ENCODE measurements at regions not wholly inside any gene's neighbourhood (a gene's known extent, or its start where the extent isn't known, plus 50 kb on each side); places are given as distances from the start of the nearest gene placed in this dataset.

DNA sequence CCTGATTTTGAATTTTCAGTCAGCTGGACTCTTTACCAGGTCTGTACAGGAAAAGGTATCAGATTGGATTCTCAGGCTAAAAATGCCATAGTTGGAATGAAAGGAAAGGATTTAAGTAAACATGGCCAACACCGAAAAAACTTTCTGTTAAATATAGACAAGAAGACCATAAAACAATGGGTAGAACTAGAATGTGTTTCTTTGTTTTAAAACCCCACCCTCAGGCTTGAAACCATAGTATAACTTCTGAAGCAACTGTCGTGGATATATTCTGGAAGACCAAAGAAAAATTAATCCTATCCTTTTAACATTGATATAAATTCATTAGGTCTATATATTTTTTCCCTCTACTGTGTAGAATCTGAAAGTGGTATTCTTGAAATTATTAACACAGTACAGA is 118.6 kb upstream of the HAPLN1 start:
- ChIA-PET POLR2A (no interaction called here), CTCF (no interaction called here)
- Mint-ChIP-seq H3K27ac (no peak overlapping the region), H3K4me3 (no peak overlapping the region), H3K27me3 (no peaks in the 10 kb centered on the region), H3K4me1 (no peaks in the 10 kb centered on the region), H3K9me3 (ENCODE audit: insufficient read depth) (no peaks in the 10 kb centered on the region)
- Histone ChIP-seq H3K9ac (ENCODE audit: low read length) (no peak overlapping the region), H3K27ac (ENCODE audit: low read length in 2 of 2) (no peak overlapping the region), H3K79me2 (ENCODE audit: control insufficient read depth, insufficient read depth, low read length) (no peaks in the 10 kb centered on the region), H3K27me3 (replicated peaks in 1 of 4; ENCODE audit: control extremely low read depth in 1 of 4, control insufficient read depth in 3 of 4, insufficient read depth in 4 of 4, low read length in 3 of 4) (no peaks in the 10 kb centered on the region), H3K4me3 (ENCODE audit: control extremely low read depth in 1 of 5, extremely low read depth in 1 of 5, insufficient read depth in 1 of 5, low read depth in 2 of 5, low read length in 4 of 5) (no peak overlapping the region), H3K9me3 (ENCODE audit: control extremely low read depth in 1 of 3, control insufficient read depth in 2 of 3, insufficient read depth in 1 of 3, low read length in 2 of 3) (no peaks in the 10 kb centered on the region), H3K4me2 (replicated peaks; ENCODE audit: low read depth, low read length, poor library complexity, severe bottlenecking) (no peak overlapping the region), H3K4me1 (ENCODE audit: control insufficient read depth in 2 of 2, insufficient read depth in 2 of 2, low read length in 2 of 2) (no peaks in the 10 kb centered on the region), H2AFZ (ENCODE audit: insufficient read depth, low read depth, low read length, poor library complexity, severe bottlenecking) (no peak overlapping the region), H4K20me1 (ENCODE audit: control insufficient read depth, insufficient read depth, low read length, poor library complexity, severe bottlenecking) (no peaks in the 10 kb centered on the region), H3K36me3 (replicated peaks in 1 of 2; ENCODE audit: control extremely low read depth in 1 of 2, control insufficient read depth in 1 of 2, extremely low read depth in 1 of 2, insufficient read depth in 2 of 2, low read length in 1 of 2) (no peaks in the 10 kb centered on the region)
- ATAC-seq (ENCODE audit: low read depth) (no peak), DNase-seq (no peak)
- intact Hi-C loops (cut with micrococcal nuclease), result no loop called here
- WGBS (ENCODE audit: insufficient coverage), result no CpG with 5 or more reads among the region's 2 CpGs
- TF ChIP-seq, protein P1, sequence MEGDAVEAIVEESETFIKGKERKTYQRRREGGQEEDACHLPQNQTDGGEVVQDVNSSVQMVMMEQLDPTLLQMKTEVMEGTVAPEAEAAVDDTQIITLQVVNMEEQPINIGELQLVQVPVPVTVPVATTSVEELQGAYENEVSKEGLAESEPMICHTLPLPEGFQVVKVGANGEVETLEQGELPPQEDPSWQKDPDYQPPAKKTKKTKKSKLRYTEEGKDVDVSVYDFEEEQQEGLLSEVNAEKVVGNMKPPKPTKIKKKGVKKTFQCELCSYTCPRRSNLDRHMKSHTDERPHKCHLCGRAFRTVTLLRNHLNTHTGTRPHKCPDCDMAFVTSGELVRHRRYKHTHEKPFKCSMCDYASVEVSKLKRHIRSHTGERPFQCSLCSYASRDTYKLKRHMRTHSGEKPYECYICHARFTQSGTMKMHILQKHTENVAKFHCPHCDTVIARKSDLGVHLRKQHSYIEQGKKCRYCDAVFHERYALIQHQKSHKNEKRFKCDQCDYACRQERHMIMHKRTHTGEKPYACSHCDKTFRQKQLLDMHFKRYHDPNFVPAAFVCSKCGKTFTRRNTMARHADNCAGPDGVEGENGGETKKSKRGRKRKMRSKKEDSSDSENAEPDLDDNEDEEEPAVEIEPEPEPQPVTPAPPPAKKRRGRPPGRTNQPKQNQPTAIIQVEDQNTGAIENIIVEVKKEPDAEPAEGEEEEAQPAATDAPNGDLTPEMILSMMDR (IDR thresholded peaks at IDR 0.05), result no peak
- no peak for TF ChIP-seq EZH2 (IDR thresholded peaks at IDR 0.05; ENCODE audit: borderline replicate concordance, insufficient read depth, low read depth, low read length, poor library complexity, severe bottlenecking)

DNA sequence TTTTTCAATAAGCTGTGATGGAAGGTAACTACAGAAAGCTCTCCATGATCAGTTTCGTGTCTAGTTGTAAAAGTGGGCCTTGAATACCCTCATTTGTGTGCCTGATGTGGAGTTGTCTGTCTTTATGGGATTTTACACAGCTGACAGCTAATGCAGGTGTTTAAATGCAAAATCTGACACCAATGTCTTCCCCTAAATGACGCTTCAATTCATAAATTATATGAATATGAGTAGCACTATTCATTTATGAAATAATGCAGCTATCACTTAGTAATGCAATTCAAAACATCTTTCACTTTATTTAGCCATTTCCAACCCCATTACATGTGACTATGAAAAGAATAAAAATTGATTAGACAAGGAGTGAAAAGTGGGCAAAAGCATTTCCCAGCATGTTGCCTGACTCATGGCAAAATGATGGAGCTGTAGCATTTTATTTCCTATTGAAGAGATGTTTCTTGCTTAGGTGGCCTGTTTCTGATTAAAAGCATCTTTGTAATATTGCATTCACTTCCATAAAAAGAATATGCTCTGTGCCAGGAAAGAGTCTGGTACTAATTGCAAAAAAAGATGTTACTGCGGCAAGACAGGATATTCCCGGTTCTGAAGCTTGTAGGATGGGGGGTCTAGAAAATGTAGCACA is 116.7 kb upstream of the HAPLN1 start:
- 80% methylated on average over 1 of the region's 4 CpGs for WGBS (ENCODE audit: insufficient coverage)
- H3K9me3 ChIP-seq (ENCODE audit: control extremely low read depth in 1 of 3, control insufficient read depth in 2 of 3, insufficient read depth in 1 of 3, low read length in 2 of 3), result no peaks in the 10 kb centered on the region
- DNase-seq (no peak), ATAC-seq (ENCODE audit: low read depth) (no peak)
- intact Hi-C loops (cut with micrococcal nuclease), result no loop called here
- TF ChIP-seq, protein P1 (IDR thresholded peaks at IDR 0.05), result no peak
- no peak for TF ChIP-seq EZH2 (IDR thresholded peaks at IDR 0.05; ENCODE audit: borderline replicate concordance, insufficient read depth, low read depth, low read length, poor library complexity, severe bottlenecking)
- no peak overlapping the region for H3K9ac ChIP-seq (ENCODE audit: low read length)
- H3K27ac ChIP-seq (ENCODE audit: low read length in 2 of 2), result no peak overlapping the region
- no peaks in the 10 kb centered on the region for H4K20me1 ChIP-seq (ENCODE audit: control insufficient read depth, insufficient read depth, low read length, poor library complexity, severe bottlenecking)
- POLR2A ChIA-PET, result no interaction called here
- no peaks in the 10 kb centered on the region for H3K27me3 ChIP-seq (replicated peaks in 1 of 4; ENCODE audit: control extremely low read depth in 1 of 4, control insufficient read depth in 3 of 4, insufficient read depth in 4 of 4, low read length in 3 of 4)
- H3K4me2 ChIP-seq (replicated peaks; ENCODE audit: low read depth, low read length, poor library complexity, severe bottlenecking), result no peak overlapping the region
- no peaks in the 10 kb centered on the region for H3K36me3 ChIP-seq (replicated peaks in 1 of 2; ENCODE audit: control extremely low read depth in 1 of 2, control insufficient read depth in 1 of 2, extremely low read depth in 1 of 2, insufficient read depth in 2 of 2, low read length in 1 of 2)
- Mint-ChIP-seq H3K9me3 (ENCODE audit: insufficient read depth) (no peaks in the 10 kb centered on the region), H3K27me3 (no peaks in the 10 kb centered on the region), H3K4me3 (no peak overlapping the region), H3K4me1 (no peaks in the 10 kb centered on the region), H3K27ac (no peak overlapping the region)
- no peaks in the 10 kb centered on the region for H3K4me1 ChIP-seq (ENCODE audit: control insufficient read depth in 2 of 2, insufficient read depth in 2 of 2, low read length in 2 of 2)
- H3K4me3 ChIP-seq (ENCODE audit: control extremely low read depth in 1 of 5, extremely low read depth in 1 of 5, insufficient read depth in 1 of 5, low read depth in 2 of 5, low read length in 4 of 5), result no peak overlapping the region
- H3K79me2 ChIP-seq (ENCODE audit: control insufficient read depth, insufficient read depth, low read length), result no peaks in the 10 kb centered on the region
- CTCF ChIA-PET, result no interaction called here
- H2AFZ ChIP-seq (ENCODE audit: insufficient read depth, low read depth, low read length, poor library complexity, severe bottlenecking), result no peak overlapping the region

Measured in B cell (primary cell).